HepG2 (cell line): ENCODE measurements at regions not wholly inside any gene's neighbourhood (a gene's known extent, or its start where the extent isn't known, plus 50 kb on each side); places are given as distances from the start of the nearest gene placed in this dataset.
A peak's percentile ranks its signal among the peaks of the same experiment; 100 is the strongest.

Experiments
- ATAC-seq: fragments of 200-7000 bp; cut with Tn5 transposase; 3 replicates; pipeline ENCODE4 v1.9.1; 2020; ENCODE audit warnings: mild to moderate bottlenecking, moderate library complexity
- BruUV-seq: library from RNA; stranded (reverse); fragments of 400-500 nt; replicated peaks from 2 replicates; lab custom pipeline; 2021; lab: Mats Ljungman, UMichigan
- CTCF ChIA-PET: fragments of 300-600 bp; formaldehyde crosslinking; extraction: SDS; loops from one replicate; lab custom pipeline; 2021; ENCODE audit warnings: low total read pairs, inconsistent platforms, low intra/inter-chr PET ratio; lab: Yijun Ruan, JAX
- POLR2A ChIA-PET: fragments of 350-600 bp; sonication (Branson Sonifier 250); formaldehyde crosslinking; loops from one replicate; lab custom pipeline; 2020; ENCODE audit warnings: antibody characterized with exemption, inconsistent platforms; lab: Yijun Ruan, JAX
- DNase-seq: peaks from one replicate; pipeline ENCODE4 v3.0.0-alpha.2; 2015; ENCODE audit warnings: low spot score
- FAIRE-seq: peaks from 3 replicates; lab custom pipeline; 2011; peaks lifted over from hg19 to GRCh38; lab: Jason Lieb, UNC
- H2AFZ ChIP-seq: one replicate; pipeline ENCODE4 v1.6.1; 2011; ENCODE audit warnings: low read length, inconsistent platforms
- H3K27ac ChIP-seq: fragments of 300-600 bp; 3 replicates; pipeline ENCODE4 v1.8.0; 2011; ENCODE audit warnings: mixed run types, mild to moderate bottlenecking, mixed read lengths, low read length, inconsistent platforms; ENCODE audit not compliant: insufficient read depth; ENCODE audit errors: extremely low read length
- H3K27me3 ChIP-seq, 2 experiments: fragments of 200-600 bp in 1 of 2; 2 replicates in 1 of 2; 3 replicates in 1 of 2; pipeline versions ENCODE4 v1.6.0 to v1.8.0; 2011; ENCODE audit warnings: low read length in 2 of 2, mild to moderate bottlenecking in 2 of 2, moderate library complexity in 2 of 2, inconsistent platforms in 1 of 2; ENCODE audit not compliant: insufficient read depth in 2 of 2, control insufficient read depth in 1 of 2
- H3K36me3 ChIP-seq, 2 experiments: fragments of 200-600 bp in 1 of 2; replicated peaks in 1 of 2; 2 replicates in 1 of 2; 3 replicates in 1 of 2; pipeline versions ENCODE4 v1.5.1 to v1.8.0; 2011; ENCODE audit warnings: low read length in 2 of 2, inconsistent platforms in 1 of 2; ENCODE audit not compliant: insufficient read depth in 2 of 2, control insufficient read depth in 1 of 2
- H3K4me1 ChIP-seq: 2 replicates; pipeline ENCODE4 v1.5.1; 2012; ENCODE audit warnings: low read length, inconsistent platforms; ENCODE audit not compliant: insufficient read depth
- H3K4me2 ChIP-seq: 2 replicates; pipeline ENCODE4 v1.6.0; 2011; ENCODE audit warnings: low read depth, low read length, inconsistent platforms
- H3K4me3 ChIP-seq, 3 experiments: fragments of 200-600 bp in 1 of 3; sonication (generic), shearing (Covaris generic) in 1 of 3; replicated peaks in 1 of 3; 2 replicates each; pipeline ENCODE4 v1.5.1; 2011 to 2016; ENCODE audit warnings: low read length in 3 of 3, inconsistent platforms in 2 of 3, low read depth in 2 of 3, mild to moderate bottlenecking in 2 of 3, control low read depth in 1 of 3, mixed read lengths in 1 of 3; ENCODE audit not compliant: insufficient read depth in 1 of 3
- H3K79me2 ChIP-seq: one replicate; pipeline ENCODE4 v1.6.1; 2011; ENCODE audit warnings: low read length, inconsistent platforms; ENCODE audit not compliant: insufficient read depth
- H3K9ac ChIP-seq: 2 replicates; pipeline ENCODE4 v1.6.0; 2011; ENCODE audit warnings: mild to moderate bottlenecking, low read depth, low read length, inconsistent platforms; ENCODE audit not compliant: insufficient read depth
- H3K9me3 ChIP-seq: 2 replicates; pipeline ENCODE4 v1.5.1; 2012; ENCODE audit warnings: mild to moderate bottlenecking, low read length
- H4K20me1 ChIP-seq: 2 replicates; pipeline ENCODE4 v1.6.0; 2011; ENCODE audit warnings: inconsistent platforms, mild to moderate bottlenecking, low read length, moderate library complexity; ENCODE audit not compliant: insufficient read depth
- FOXO4 ChIP-seq: sonication (generic); formaldehyde crosslinking; conservative IDR thresholded peaks from 2 replicates; pipeline ENCODE4 v1.8.1; 2023; ENCODE audit warnings: missing genetic modification reagents
- PAXIP1 ChIP-seq: sonication (generic); formaldehyde crosslinking; conservative IDR thresholded peaks from 2 replicates; pipeline ENCODE4 v1.4.0; 2020; ENCODE audit warnings: mild to moderate bottlenecking, missing genetic modification reagents, moderate library complexity
- ZNF326 ChIP-seq: sonication (generic); formaldehyde crosslinking; IDR thresholded peaks from 2 replicates; pipeline ENCODE4 v1.4.0; 2020; ENCODE audit warnings: missing genetic modification reagents, borderline replicate concordance
- ZNF629 ChIP-seq: sonication (generic); formaldehyde crosslinking; conservative IDR thresholded peaks from 2 replicates; pipeline ENCODE4 v1.5.0; 2020; ENCODE audit warnings: missing genetic modification reagents
- WGBS: methylation state at CpG from one replicate; pipeline ENCODE4 v1.1.6; 2017; ENCODE audit warnings: low lambda C conversion rate; 5-methylcytosine and 5-hydroxymethylcytosine counted together
- in situ Hi-C: cut with HindIII; loops from 2 replicates; pipeline ENCODE4 v1.10.0; 2017; ENCODE audit warnings: low pct_unique_long_range_greater_than_20kb; ENCODE audit not compliant: extremely low pct_ligation_motif_present
- intact Hi-C: fragments of 100-400 bp; cut with micrococcal nuclease; formaldehyde crosslinking; loops from one replicate; pipeline ENCODE4 v1.10.0; 2022; ENCODE audit not compliant: unreplicated experiment

GRCh38 chr22:44363013-44363979 is 50.5 kb upstream of the SHISAL1 start:
- ChIA-PET POLR2A (no interaction called here), CTCF (no interaction called here)
- in situ Hi-C loops (no loop called here), intact Hi-C loops (no loop called here)
- Histone ChIP-seq H2AFZ (no peak overlapping the region), H3K79me2 (no peaks in the 10 kb centered on the region), H4K20me1 (no peaks in the 10 kb centered on the region), H3K4me3 (no peak overlapping the region), H3K4me2 (no peak overlapping the region), H3K9ac (no peak overlapping the region), H3K27me3 (peaks cover 11 to 75% of the 10 kb centered on the region in 2 experiments; a peak in 4 of 5 replicates), H3K4me1 (no peaks in the 10 kb centered on the region), H3K27ac (no peak overlapping the region), H3K9me3 (no peaks in the 10 kb centered on the region), H3K36me3 (no peaks in the 10 kb centered on the region)
- WGBS = 0% methylated on average over 1 of the region's 32 CpGs
- FAIRE-seq (no peak), ATAC-seq (peak; percentile 19), DNase-seq (peak; percentile 14)
- no TSS peak for BruUV-seq
- no peak for TF ChIP-seq ZNF326 (CRISPR knock-in tag)
- TF ChIP-seq PAXIP1 (CRISPR knock-in tag) = no peak
- TF ChIP-seq ZNF629 = peak; percentile 62
- no peak for TF ChIP-seq FOXO4
